GM23248 (cell line): ENCODE measurements at regions not wholly inside any gene's neighbourhood (a gene's known extent, or its start where the extent isn't known, plus 50 kb on each side); places are given as distances from the start of the nearest gene placed in this dataset.

Experiments used
- EZH2 ChIP-seq: fragments of 200-600 bp; sonication (generic); IDR thresholded peaks from 2 replicates; pipeline ENCODE4 v1.6.1; 2018; ENCODE audit warnings: antibody characterized with exemption, mild to moderate bottlenecking; ENCODE audit not compliant: insufficient read depth, poor library complexity, severe bottlenecking
- EZH2phosphoT487 ChIP-seq: fragments of 200-600 bp; sonication (generic); IDR thresholded peaks from 2 replicates; pipeline ENCODE4 v1.6.1; 2018; ENCODE audit warnings: antibody characterized with exemption, moderate library complexity, mild to moderate bottlenecking, low read depth; ENCODE audit not compliant: insufficient read depth

DNA sequence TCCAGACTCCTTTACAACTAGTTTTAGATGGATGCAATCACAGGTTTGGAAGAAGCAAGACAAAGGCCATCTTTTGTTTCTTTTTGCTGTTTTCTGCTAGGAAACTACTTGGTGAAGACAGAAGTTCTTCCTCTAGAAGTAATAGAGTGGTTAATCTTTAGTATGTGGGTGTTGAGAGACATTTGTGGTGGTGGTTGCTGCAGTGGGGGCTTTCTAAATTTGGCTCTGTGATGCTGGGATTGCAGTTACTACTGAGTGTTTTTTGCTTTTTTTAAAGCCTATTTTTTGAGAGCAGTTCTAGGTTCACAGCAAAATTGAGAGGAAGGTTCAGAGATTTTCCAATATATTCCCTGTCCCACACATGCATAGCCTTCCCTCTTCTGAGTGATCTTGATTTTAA is 120.0 kb downstream of the AASDHPPT start:
- TF ChIP-seq EZH2phosphoT487 (no peak), EZH2 (no peak)
